K562 (cell line): ENCODE measurements at regions not wholly inside any gene's neighbourhood (a gene's known extent, or its start where the extent isn't known, plus 50 kb on each side); places are given as distances from the start of the nearest gene placed in this dataset.

Experiments
- ARNT ChIP-seq, 2 experiments: fragments of 450-650 bp; IDR thresholded peaks; 2 replicates each; pipeline ENCODE4 v1.6.1; 2016; ENCODE audit warnings: mild to moderate bottlenecking in 1 of 2
- EP300 ChIP-seq: IDR thresholded peaks from 2 replicates; pipeline ENCODE4 v1.6.1; 2012; ENCODE audit warnings: low read length, improper control_type of control experiment
- FOXA1 ChIP-seq: fragments of 450-650 bp; IDR thresholded peaks from 2 replicates; pipeline ENCODE4 v1.6.1; 2016; ENCODE audit warnings: mild to moderate bottlenecking, borderline replicate concordance
- HEY1 ChIP-seq: fragments of 250-450 bp; sonication (Bioruptor Pico); IDR thresholded peaks from 2 replicates; pipeline ENCODE4 v1.5.0; 2020; ENCODE audit warnings: mild to moderate bottlenecking, moderate library complexity, borderline replicate concordance
- MAFF ChIP-seq: IDR thresholded peaks from 2 replicates; pipeline ENCODE4 v1.6.1; 2012; ENCODE audit warnings: low read length, improper control_type of control experiment
- PHB2 ChIP-seq: fragments of 450-650 bp; IDR thresholded peaks from 2 replicates; pipeline ENCODE4 v1.6.1; 2017; ENCODE audit warnings: low read depth
- RBM17 ChIP-seq: fragments of 200-400 bp; formaldehyde crosslinking; IDR thresholded peaks from 2 replicates; pipeline ENCODE4 v1.6.1; 2017; ENCODE audit warnings: low read depth, mild to moderate bottlenecking, low read length, borderline replicate concordance
- SREBF1 ChIP-seq: fragments of 150-350 bp; IDR thresholded peaks from 2 replicates; pipeline ENCODE4 v1.6.1; 2014; ENCODE audit warnings: antibody characterized with exemption, low read depth, low read length, borderline replicate concordance
- ZFX ChIP-seq: sonication (generic); formaldehyde crosslinking; IDR thresholded peaks from 2 replicates; pipeline ENCODE4 v1.8.0; 2022; ENCODE audit warnings: mild to moderate bottlenecking, missing genetic modification reagents, moderate library complexity
- TF ChIP-seq, protein P1 (sequence below): fragments of 450-650 bp; IDR thresholded peaks from 2 replicates; pipeline ENCODE4 v1.6.1; 2017; ENCODE audit warnings: antibody characterized with exemption, mild to moderate bottlenecking
- TF ChIP-seq, protein P2 (sequence below): fragments of 450-650 bp; IDR thresholded peaks from 2 replicates; pipeline ENCODE4 v1.6.1; 2018; ENCODE audit not compliant: partially characterized antibody
- TF ChIP-seq, protein P3 (sequence below): fragments of 200-800 bp; sonication (Bioruptor generic); IDR thresholded peaks from 2 replicates; pipeline ENCODE4 v1.6.1; 2017; ENCODE audit warnings: missing genetic modification characterization, missing compliant biosample characterization
- TF ChIP-seq, protein P4 (sequence below): sonication (generic); formaldehyde crosslinking; IDR thresholded peaks from 2 replicates; pipeline ENCODE4 v1.8.0; 2023; ENCODE audit warnings: mild to moderate bottlenecking, missing genetic modification reagents
- TF ChIP-seq, protein P5 (sequence below): sonication (generic); formaldehyde crosslinking; IDR thresholded peaks from 2 replicates; pipeline ENCODE4 v1.8.0; 2022; ENCODE audit warnings: mild to moderate bottlenecking, missing genetic modification reagents, borderline replicate concordance

DNA sequence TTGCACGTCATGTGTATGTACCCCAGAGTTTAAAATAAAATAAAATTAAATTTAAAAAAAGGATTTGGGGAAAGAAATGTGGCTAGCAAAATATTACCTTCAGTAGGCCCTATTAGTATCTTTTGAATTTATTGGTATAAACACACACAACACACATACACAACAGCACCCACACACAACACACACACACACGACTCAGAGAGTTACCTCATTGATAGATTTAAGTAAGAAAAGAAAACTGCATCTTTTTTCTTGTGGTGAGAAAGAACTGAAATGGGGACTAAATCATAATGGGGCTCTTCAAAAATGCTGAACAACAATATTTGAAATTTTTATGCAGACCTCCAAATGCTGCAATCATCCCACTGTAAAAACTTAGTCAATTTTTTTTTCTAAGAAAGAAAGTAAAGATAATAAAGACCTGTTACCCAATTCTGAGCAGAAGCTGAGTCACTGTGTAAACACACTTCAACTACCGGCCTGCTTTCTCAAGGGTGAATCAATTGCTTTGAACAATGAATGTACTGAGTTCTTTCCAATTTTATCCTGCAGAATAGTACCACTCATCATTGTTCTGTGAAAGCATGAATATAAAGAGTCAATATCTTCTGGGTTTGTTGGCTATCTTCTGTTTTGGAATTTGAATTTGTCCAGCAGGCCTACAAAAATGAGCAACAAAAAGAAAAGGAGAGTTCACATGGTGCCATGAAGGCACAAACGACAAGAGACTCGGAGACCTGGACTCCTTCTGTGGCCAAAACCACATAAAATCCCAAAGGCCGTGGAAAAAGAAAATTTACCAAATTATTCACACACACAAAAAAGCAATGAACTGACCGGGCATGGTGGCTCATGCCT lies 57.9 kb upstream of the CCNG1 start (continued):
- TF ChIP-seq, protein P1, sequence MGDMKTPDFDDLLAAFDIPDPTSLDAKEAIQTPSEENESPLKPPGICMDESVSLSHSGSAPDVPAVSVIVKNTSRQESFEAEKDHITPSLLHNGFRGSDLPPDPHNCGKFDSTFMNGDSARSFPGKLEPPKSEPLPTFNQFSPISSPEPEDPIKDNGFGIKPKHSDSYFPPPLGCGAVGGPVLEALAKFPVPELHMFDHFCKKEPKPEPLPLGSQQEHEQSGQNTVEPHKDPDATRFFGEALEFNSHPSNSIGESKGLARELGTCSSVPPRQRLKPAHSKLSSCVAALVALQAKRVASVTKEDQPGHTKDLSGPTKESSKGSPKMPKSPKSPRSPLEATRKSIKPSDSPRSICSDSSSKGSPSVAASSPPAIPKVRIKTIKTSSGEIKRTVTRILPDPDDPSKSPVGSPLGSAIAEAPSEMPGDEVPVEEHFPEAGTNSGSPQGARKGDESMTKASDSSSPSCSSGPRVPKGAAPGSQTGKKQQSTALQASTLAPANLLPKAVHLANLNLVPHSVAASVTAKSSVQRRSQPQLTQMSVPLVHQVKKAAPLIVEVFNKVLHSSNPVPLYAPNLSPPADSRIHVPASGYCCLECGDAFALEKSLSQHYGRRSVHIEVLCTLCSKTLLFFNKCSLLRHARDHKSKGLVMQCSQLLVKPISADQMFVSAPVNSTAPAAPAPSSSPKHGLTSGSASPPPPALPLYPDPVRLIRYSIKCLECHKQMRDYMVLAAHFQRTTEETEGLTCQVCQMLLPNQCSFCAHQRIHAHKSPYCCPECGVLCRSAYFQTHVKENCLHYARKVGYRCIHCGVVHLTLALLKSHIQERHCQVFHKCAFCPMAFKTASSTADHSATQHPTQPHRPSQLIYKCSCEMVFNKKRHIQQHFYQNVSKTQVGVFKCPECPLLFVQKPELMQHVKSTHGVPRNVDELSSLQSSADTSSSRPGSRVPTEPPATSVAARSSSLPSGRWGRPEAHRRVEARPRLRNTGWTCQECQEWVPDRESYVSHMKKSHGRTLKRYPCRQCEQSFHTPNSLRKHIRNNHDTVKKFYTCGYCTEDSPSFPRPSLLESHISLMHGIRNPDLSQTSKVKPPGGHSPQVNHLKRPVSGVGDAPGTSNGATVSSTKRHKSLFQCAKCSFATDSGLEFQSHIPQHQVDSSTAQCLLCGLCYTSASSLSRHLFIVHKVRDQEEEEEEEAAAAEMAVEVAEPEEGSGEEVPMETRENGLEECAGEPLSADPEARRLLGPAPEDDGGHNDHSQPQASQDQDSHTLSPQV, result peak; percentile 75
- TF ChIP-seq, protein P2, sequence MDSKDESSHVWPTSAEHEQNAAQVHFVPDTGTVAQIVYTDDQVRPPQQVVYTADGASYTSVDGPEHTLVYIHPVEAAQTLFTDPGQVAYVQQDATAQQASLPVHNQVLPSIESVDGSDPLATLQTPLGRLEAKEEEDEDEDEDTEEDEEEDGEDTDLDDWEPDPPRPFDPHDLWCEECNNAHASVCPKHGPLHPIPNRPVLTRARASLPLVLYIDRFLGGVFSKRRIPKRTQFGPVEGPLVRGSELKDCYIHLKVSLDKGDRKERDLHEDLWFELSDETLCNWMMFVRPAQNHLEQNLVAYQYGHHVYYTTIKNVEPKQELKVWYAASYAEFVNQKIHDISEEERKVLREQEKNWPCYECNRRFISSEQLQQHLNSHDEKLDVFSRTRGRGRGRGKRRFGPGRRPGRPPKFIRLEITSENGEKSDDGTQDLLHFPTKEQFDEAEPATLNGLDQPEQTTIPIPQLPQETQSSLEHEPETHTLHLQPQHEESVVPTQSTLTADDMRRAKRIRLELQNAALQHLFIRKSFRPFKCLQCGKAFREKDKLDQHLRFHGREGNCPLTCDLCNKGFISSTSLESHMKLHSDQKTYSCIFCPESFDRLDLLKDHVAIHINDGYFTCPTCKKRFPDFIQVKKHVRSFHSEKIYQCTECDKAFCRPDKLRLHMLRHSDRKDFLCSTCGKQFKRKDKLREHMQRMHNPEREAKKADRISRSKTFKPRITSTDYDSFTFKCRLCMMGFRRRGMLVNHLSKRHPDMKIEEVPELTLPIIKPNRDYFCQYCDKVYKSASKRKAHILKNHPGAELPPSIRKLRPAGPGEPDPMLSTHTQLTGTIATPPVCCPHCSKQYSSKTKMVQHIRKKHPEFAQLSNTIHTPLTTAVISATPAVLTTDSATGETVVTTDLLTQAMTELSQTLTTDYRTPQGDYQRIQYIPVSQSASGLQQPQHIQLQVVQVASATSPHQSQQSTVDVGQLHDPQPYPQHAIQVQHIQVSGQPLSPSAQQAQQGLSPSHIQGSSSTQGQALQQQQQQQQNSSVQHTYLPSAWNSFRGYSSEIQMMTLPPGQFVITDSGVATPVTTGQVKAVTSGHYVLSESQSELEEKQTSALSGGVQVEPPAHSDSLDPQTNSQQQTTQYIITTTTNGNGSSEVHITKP, result peak; percentile 7
- TF ChIP-seq EP300 (peak; percentile 85), HEY1 (CRISPR knock-in tag) (no peak), MAFF (peak; percentile 76), ARNT (IDR thresholded peaks at IDR 0.05) (0 out of 4 replicates have a peak, but pooled peaks of 1 of the 2 experiments have one; percentile 47), PHB2 (no peak), ZFX (CRISPR knock-in tag) (peak; percentile 59), RBM17 (no peak), FOXA1 (peak; percentile 96), SREBF1 (no peak)
- TF ChIP-seq, protein P3, sequence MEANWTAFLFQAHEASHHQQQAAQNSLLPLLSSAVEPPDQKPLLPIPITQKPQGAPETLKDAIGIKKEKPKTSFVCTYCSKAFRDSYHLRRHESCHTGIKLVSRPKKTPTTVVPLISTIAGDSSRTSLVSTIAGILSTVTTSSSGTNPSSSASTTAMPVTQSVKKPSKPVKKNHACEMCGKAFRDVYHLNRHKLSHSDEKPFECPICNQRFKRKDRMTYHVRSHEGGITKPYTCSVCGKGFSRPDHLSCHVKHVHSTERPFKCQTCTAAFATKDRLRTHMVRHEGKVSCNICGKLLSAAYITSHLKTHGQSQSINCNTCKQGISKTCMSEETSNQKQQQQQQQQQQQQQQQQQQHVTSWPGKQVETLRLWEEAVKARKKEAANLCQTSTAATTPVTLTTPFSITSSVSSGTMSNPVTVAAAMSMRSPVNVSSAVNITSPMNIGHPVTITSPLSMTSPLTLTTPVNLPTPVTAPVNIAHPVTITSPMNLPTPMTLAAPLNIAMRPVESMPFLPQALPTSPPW (CRISPR knock-in tag), result peak; percentile 24; the same call in 1 of the 2 replicates
- TF ChIP-seq, protein P4, sequence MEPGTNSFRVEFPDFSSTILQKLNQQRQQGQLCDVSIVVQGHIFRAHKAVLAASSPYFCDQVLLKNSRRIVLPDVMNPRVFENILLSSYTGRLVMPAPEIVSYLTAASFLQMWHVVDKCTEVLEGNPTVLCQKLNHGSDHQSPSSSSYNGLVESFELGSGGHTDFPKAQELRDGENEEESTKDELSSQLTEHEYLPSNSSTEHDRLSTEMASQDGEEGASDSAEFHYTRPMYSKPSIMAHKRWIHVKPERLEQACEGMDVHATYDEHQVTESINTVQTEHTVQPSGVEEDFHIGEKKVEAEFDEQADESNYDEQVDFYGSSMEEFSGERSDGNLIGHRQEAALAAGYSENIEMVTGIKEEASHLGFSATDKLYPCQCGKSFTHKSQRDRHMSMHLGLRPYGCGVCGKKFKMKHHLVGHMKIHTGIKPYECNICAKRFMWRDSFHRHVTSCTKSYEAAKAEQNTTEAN (CRISPR knock-in tag), result no peak
- TF ChIP-seq, protein P5, sequence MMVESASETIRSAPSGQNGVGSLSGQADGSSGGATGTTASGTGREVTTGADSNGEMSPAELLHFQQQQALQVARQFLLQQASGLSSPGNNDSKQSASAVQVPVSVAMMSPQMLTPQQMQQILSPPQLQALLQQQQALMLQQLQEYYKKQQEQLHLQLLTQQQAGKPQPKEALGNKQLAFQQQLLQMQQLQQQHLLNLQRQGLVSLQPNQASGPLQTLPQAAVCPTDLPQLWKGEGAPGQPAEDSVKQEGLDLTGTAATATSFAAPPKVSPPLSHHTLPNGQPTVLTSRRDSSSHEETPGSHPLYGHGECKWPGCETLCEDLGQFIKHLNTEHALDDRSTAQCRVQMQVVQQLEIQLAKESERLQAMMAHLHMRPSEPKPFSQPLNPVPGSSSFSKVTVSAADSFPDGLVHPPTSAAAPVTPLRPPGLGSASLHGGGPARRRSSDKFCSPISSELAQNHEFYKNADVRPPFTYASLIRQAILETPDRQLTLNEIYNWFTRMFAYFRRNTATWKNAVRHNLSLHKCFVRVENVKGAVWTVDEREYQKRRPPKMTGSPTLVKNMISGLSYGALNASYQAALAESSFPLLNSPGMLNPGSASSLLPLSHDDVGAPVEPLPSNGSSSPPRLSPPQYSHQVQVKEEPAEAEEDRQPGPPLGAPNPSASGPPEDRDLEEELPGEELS (CRISPR knock-in tag), result no peak
